ENCODE measurements at regions not wholly inside any gene's neighbourhood (a gene's known extent, or its start where the extent isn't known, plus 50 kb on each side); places are given as distances from the start of the nearest gene placed in this dataset.

DNA sequence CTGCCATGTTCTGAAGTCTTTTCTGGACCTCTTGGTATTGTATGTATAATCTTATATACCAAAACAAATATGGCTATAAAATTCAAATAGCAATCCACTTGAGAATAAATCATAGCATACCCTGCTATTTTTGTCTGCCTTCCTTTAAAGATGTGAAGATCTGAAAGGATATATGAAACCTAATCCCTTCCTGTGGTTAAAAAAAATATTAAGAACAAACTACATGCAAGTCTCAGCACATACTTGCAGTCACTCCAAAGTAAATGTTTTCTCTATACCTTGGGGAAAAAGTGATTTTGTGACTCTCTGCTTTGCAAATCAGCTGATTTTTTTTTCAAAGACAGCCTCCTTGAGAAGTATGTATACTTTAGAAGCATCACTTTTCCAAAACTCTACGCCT lies 322.9 kb downstream of the ANKRD50 start:
- Histone ChIP-seq H3K4me3 (ENCODE audit: low read depth in 1 of 2, low read length in 2 of 2) (no peak overlapping the region), H3K27me3 (ENCODE audit: low read depth, low read length) (no peaks in the 10 kb centered on the region), H3K9me3 (ENCODE audit: control insufficient read depth in 1 of 2, low read length in 2 of 2) (no peaks in the 10 kb centered on the region), H3K36me3 (ENCODE audit: control insufficient read depth in 1 of 2, insufficient read depth in 2 of 2, low read length in 2 of 2) (no peaks in the 10 kb centered on the region), H3K27ac (ENCODE audit: low read length) (no peak overlapping the region), H3K4me1 (ENCODE audit: control insufficient read depth in 1 of 2, insufficient read depth in 2 of 2, low read length in 2 of 2) (no peaks in the 10 kb centered on the region)

DNA sequence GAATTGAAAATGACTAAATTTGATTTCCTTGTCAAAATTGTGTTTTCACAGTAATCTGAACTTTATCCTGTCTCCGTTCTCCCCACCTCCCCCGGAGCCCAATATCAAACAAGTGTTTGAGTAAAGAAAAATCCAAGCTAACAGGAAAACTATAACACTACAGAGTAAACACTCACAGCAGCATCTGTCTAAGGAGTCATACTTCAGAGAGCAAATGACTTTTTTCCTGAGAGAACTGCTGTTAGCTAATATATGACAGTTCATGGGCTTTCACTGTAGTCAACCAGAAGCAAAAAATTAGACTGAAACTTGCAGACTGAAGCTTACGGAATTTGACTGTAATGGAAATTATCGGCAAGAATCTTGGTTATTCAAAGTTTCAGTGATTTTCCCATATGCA lies 321.7 kb downstream of the ANKRD50 start:
- no peak overlapping the region for H3K4me3 ChIP-seq (ENCODE audit: low read depth in 1 of 2, low read length in 2 of 2)
- no peaks in the 10 kb centered on the region for H3K36me3 ChIP-seq (ENCODE audit: control insufficient read depth in 1 of 2, insufficient read depth in 2 of 2, low read length in 2 of 2)
- no peak overlapping the region for H3K27ac ChIP-seq (ENCODE audit: low read length)
- no peaks in the 10 kb centered on the region for H3K9me3 ChIP-seq (ENCODE audit: control insufficient read depth in 1 of 2, low read length in 2 of 2)
- H3K4me1 ChIP-seq (ENCODE audit: control insufficient read depth in 1 of 2, insufficient read depth in 2 of 2, low read length in 2 of 2): no peaks in the 10 kb centered on the region
- H3K27me3 ChIP-seq (ENCODE audit: low read depth, low read length): no peaks in the 10 kb centered on the region

DNA sequence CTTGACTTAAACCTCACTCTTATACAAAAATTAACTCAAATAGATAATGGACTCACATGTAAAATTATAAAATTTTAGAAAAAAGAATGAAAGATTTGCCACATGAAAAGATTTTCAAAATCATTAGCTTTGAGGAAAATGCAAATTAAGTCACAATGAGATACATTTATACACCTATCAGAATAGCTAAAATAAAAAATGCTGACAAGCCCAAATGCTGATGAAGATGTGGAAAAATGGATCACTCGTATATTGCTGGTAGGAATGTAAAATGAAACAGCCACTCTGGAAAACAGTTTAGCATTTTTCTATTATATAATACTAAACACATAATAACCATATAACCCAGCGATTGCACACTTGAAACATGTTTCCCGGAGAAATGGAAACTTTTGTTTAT lies 316.2 kb downstream of the ANKRD50 start:
- Histone ChIP-seq H3K36me3 (ENCODE audit: control insufficient read depth in 1 of 2, insufficient read depth in 2 of 2, low read length in 2 of 2) (no peaks in the 10 kb centered on the region), H3K27me3 (ENCODE audit: low read depth, low read length) (no peaks in the 10 kb centered on the region), H3K4me1 (ENCODE audit: control insufficient read depth in 1 of 2, insufficient read depth in 2 of 2, low read length in 2 of 2) (no peaks in the 10 kb centered on the region), H3K27ac (ENCODE audit: low read length) (no peak overlapping the region), H3K9me3 (ENCODE audit: control insufficient read depth in 1 of 2, low read length in 2 of 2) (no peaks in the 10 kb centered on the region), H3K4me3 (ENCODE audit: low read depth in 1 of 2, low read length in 2 of 2) (no peak overlapping the region)

DNA sequence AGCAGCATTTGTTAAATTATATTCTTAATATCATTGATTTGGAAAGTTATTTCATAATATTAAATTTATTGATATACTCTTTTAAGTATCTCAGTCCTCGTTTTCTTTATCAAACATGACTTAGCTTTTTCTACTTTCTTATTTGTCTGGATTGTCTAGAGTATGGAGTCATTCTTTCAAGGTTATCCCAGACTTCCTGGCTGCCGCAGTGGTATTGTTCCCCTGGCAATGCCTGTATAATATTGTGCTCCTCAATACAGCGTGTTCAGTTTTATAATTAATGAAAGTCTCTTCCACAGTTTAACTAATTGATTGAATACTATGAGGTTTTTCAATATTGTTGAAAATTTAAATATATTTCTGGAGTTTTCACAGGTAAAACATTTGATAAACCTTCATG lies 310.9 kb downstream of the ANKRD50 start:
- H3K9me3 ChIP-seq (ENCODE audit: control insufficient read depth in 1 of 2, low read length in 2 of 2): no peaks in the 10 kb centered on the region
- H3K4me1 ChIP-seq (ENCODE audit: control insufficient read depth in 1 of 2, insufficient read depth in 2 of 2, low read length in 2 of 2): no peaks in the 10 kb centered on the region
- no peak overlapping the region for H3K27ac ChIP-seq (ENCODE audit: low read length)
- no peaks in the 10 kb centered on the region for H3K36me3 ChIP-seq (ENCODE audit: control insufficient read depth in 1 of 2, insufficient read depth in 2 of 2, low read length in 2 of 2)
- no peak overlapping the region for H3K4me3 ChIP-seq (ENCODE audit: low read depth in 1 of 2, low read length in 2 of 2)
- H3K27me3 ChIP-seq (ENCODE audit: low read depth, low read length): no peaks in the 10 kb centered on the region

DNA sequence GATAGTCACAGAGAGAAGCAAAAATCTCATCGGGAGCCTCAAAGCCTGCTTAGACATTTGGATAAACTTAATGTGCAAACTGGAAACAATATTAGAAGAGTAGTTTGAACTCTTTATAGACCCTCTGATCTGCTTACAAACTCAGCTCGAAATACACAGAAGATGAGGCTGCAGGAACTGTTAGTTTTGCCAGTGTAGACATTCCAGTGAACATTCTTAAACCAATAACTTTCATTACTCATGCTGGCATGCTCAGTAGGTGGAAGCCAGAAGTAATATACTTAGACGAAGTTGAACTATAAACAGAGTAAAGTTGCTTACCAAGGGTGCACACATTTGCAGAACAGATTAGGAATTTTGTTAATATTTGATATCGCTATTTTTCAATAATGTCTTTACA lies 303.5 kb downstream of the ANKRD50 start:
- H3K27ac ChIP-seq (ENCODE audit: low read length): no peak overlapping the region
- H3K27me3 ChIP-seq (ENCODE audit: low read depth, low read length): no peaks in the 10 kb centered on the region
- H3K36me3 ChIP-seq (ENCODE audit: control insufficient read depth in 1 of 2, insufficient read depth in 2 of 2, low read length in 2 of 2): no peaks in the 10 kb centered on the region
- peaks cover 0 to 5% of the 10 kb centered on the region in 2 donors for H3K4me1 ChIP-seq (ENCODE audit: control insufficient read depth in 1 of 2, insufficient read depth in 2 of 2, low read length in 2 of 2)
- H3K4me3 ChIP-seq (ENCODE audit: low read depth in 1 of 2, low read length in 2 of 2): no peak overlapping the region
- no peaks in the 10 kb centered on the region for H3K9me3 ChIP-seq (ENCODE audit: control insufficient read depth in 1 of 2, low read length in 2 of 2)

DNA sequence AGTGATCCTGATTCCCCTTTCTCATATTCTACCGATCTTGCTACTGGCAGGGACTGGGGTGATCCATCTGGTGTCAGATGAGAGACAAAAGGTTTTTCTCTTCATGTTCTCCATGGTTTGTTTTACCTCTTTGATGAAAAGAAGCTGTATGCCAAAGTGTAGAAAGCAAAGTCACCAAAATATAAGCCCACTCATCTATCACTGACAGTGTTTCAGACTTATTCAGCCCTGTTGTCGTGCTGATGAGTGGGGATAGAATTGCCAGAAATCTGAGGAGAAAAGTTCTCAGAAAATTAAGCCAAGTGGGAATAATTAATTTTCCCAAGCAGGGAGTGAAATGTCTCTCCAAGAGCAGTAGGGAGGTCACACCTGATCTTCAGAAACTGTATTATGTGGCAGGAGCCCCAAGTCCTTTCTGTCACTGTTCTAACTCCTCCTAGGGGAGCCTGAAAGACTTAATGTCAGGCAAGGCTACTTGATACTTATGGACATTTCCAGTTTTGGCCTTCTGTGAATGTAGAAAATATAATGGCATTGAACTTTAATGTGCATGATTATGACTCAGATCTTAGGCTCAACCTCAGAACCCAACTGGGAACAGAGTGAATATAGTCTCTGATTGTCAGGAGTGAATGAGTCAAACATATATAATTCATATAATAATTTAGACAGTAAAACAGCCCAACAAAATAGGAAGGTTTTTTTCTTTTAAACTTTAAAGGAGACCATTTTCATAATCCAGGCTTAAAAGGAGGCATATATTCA lies 298.1 kb downstream of the ANKRD50 start:
- Histone ChIP-seq H3K4me1 (ENCODE audit: control insufficient read depth in 1 of 2, insufficient read depth in 2 of 2, low read length in 2 of 2) (peaks cover 0 to 5% of the 10 kb centered on the region in 2 donors), H3K9me3 (ENCODE audit: control insufficient read depth in 1 of 2, low read length in 2 of 2) (no peaks in the 10 kb centered on the region), H3K27ac (ENCODE audit: low read length) (no peak overlapping the region), H3K27me3 (ENCODE audit: low read depth, low read length) (no peaks in the 10 kb centered on the region), H3K36me3 (ENCODE audit: control insufficient read depth in 1 of 2, insufficient read depth in 2 of 2, low read length in 2 of 2) (no peaks in the 10 kb centered on the region), H3K4me3 (ENCODE audit: low read depth in 1 of 2, low read length in 2 of 2) (peak overlapping the region; percentile 28 to 34)

DNA sequence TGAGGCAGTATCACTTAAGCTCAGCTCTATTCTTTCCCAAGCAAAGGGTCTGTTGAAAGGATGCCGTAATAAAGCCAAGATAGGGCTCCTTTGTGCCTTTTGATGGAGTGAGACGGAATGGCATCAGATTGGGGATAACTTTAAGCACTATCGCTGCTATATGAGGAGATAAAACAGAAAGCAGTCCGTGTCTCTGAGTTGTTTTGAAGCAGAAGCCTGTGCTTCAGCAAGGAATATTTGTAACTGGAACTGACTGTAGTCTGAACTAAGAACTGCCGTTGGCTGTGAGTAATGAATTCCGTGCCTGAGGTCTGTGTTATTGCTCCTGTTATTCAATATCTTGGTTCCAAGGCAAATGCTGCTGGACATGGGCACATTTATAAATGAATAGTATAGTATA lies 297.4 kb downstream of the ANKRD50 start:
- Histone ChIP-seq H3K4me1 (ENCODE audit: control insufficient read depth in 1 of 2, insufficient read depth in 2 of 2, low read length in 2 of 2) (peaks cover 0 to 2% of the 10 kb centered on the region in 2 donors), H3K27me3 (ENCODE audit: low read depth, low read length) (no peaks in the 10 kb centered on the region), H3K9me3 (ENCODE audit: control insufficient read depth in 1 of 2, low read length in 2 of 2) (no peaks in the 10 kb centered on the region), H3K27ac (ENCODE audit: low read length) (peak overlapping the region; percentile 53), H3K36me3 (ENCODE audit: control insufficient read depth in 1 of 2, insufficient read depth in 2 of 2, low read length in 2 of 2) (no peaks in the 10 kb centered on the region), H3K4me3 (ENCODE audit: low read depth in 1 of 2, low read length in 2 of 2) (peak overlapping the region; percentile 28 to 34)

DNA sequence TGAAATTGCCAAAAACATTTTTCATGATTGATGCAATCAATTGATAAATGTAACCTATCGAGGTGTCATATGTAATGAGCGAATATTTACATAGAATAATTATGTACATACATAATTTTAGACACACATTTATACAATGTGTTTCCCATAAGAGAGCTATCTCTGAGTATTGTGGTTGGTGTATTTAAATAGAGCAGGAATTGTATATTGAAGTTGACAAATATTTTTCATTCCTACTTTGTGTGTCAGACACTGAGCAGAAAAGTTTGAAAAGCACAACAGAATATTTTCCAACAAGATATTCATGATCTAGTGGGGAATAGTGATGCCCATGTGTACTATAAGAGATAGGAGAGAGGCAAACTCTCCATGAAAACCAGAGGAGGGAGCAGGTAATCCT lies 295.2 kb downstream of the ANKRD50 start:
- Histone ChIP-seq H3K27ac (ENCODE audit: low read length) (no peak overlapping the region), H3K4me1 (ENCODE audit: control insufficient read depth in 1 of 2, insufficient read depth in 2 of 2, low read length in 2 of 2) (peaks cover 0 to 4% of the 10 kb centered on the region in 2 donors), H3K9me3 (ENCODE audit: control insufficient read depth in 1 of 2, low read length in 2 of 2) (no peaks in the 10 kb centered on the region), H3K4me3 (ENCODE audit: low read depth in 1 of 2, low read length in 2 of 2) (no peak overlapping the region), H3K27me3 (ENCODE audit: low read depth, low read length) (no peaks in the 10 kb centered on the region), H3K36me3 (ENCODE audit: control insufficient read depth in 1 of 2, insufficient read depth in 2 of 2, low read length in 2 of 2) (no peaks in the 10 kb centered on the region)

DNA sequence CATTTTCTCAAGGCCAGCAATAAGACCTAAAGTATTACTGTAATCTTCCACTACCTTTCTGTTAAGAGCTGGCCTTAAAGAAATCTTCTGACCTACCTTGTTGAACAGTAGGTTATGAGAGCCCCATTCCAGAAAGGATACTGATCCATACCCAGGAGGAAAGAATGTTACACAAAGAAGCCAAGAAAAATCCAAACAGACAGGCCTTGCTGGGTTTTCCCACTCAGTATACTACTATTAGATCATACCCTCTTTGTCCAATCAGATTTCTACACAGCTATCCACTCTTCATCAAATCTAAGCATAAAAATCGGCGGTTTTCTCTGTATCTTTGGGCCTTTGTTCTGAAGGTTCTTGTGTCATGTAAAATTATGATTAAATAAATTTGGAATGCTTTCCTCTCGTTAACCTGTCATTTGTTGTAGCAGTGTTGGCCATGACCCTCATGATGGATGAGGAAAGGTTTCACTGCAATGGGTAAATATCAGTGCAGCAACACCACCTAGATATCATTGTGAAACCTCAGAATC lies 292.3 kb downstream of the ANKRD50 start:
- no peaks in the 10 kb centered on the region for H3K9me3 ChIP-seq (ENCODE audit: control insufficient read depth in 1 of 2, low read length in 2 of 2)
- no peaks in the 10 kb centered on the region for H3K27me3 ChIP-seq (ENCODE audit: low read depth, low read length)
- H3K4me1 ChIP-seq (ENCODE audit: control insufficient read depth in 1 of 2, insufficient read depth in 2 of 2, low read length in 2 of 2): peaks cover 0 to 4% of the 10 kb centered on the region in 2 donors

DNA sequence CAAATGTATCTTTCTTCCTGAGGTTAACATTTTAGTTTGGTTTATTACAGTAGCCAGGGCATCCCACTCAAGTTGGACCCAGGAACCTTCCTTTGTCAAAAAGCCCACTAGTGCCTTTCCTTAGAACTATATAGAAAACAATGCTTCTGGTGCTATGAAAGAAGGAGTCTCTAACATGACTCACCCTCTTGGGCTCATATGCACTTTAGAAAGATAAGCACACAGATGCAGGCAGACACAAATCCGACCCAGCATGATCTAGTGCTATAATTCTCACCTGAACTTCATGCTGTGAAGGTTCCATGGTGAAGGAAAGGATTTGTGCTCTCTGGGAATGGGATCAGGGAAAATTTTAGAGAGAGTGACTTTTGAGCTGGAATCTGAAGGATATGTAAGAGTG lies 289.4 kb downstream of the ANKRD50 start:
- no peaks in the 10 kb centered on the region for H3K27me3 ChIP-seq (ENCODE audit: low read depth, low read length)
- H3K4me1 ChIP-seq (ENCODE audit: control insufficient read depth in 1 of 2, insufficient read depth in 2 of 2, low read length in 2 of 2): peaks cover 0 to 4% of the 10 kb centered on the region in 2 donors
- H3K4me3 ChIP-seq (ENCODE audit: low read depth in 1 of 2, low read length in 2 of 2): no peak overlapping the region
- no peak overlapping the region for H3K27ac ChIP-seq (ENCODE audit: low read length)
- H3K36me3 ChIP-seq (ENCODE audit: control insufficient read depth in 1 of 2, insufficient read depth in 2 of 2, low read length in 2 of 2): no peaks in the 10 kb centered on the region
- no peaks in the 10 kb centered on the region for H3K9me3 ChIP-seq (ENCODE audit: control insufficient read depth in 1 of 2, low read length in 2 of 2)

More for the DNA sequence above, 292.3 kb downstream of the ANKRD50 start:
- Histone ChIP-seq H3K36me3 (ENCODE audit: control insufficient read depth in 1 of 2, insufficient read depth in 2 of 2, low read length in 2 of 2) (no peaks in the 10 kb centered on the region), H3K4me3 (ENCODE audit: low read depth in 1 of 2, low read length in 2 of 2) (no peak overlapping the region), H3K27ac (ENCODE audit: low read length) (no peak overlapping the region)

DNA sequence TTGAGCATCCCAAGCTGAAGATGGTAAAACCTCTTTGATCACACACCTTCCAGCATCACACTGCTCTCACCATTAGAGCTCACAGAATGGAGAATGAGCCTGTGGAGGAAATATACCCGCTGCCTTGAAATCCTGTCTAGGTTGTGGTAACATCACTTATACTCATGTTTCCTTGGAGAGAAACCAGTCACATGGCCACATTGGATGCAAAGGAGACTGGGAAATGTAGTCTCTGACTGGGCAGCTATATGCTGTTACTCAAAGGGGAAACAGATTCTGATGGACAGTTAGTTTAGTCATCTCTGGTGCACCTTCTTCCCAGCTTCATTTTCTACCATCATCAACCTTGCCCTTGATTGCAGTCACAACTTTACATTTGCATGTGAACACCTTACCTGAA lies 286.3 kb downstream of the ANKRD50 start:
- Histone ChIP-seq H3K4me3 (ENCODE audit: low read depth in 1 of 2, low read length in 2 of 2) (no peak overlapping the region), H3K36me3 (ENCODE audit: control insufficient read depth in 1 of 2, insufficient read depth in 2 of 2, low read length in 2 of 2) (no peaks in the 10 kb centered on the region), H3K9me3 (ENCODE audit: control insufficient read depth in 1 of 2, low read length in 2 of 2) (no peaks in the 10 kb centered on the region), H3K27ac (ENCODE audit: low read length) (no peak overlapping the region), H3K4me1 (ENCODE audit: control insufficient read depth in 1 of 2, insufficient read depth in 2 of 2, low read length in 2 of 2) (peaks cover 0 to 4% of the 10 kb centered on the region in 2 donors), H3K27me3 (ENCODE audit: low read depth, low read length) (no peaks in the 10 kb centered on the region)
